ENCODE measurements at regions not wholly inside any gene's neighbourhood (a gene's known extent, or its start where the extent isn't known, plus 50 kb on each side); places are given as distances from the start of the nearest gene placed in this dataset.

- no peak overlapping the region for H3K4me3 ChIP-seq (ENCODE audit: control insufficient read depth in 1 of 2, extremely low read depth in 1 of 2, low read length in 1 of 2)
- Mint-ChIP-seq H3K4me1 (no peaks in the 10 kb centered on the region), H3K4me3 (no peak overlapping the region), H3K9me3 (no peaks in the 10 kb centered on the region), H3K27me3 (peaks cover 0 to 2% of the 10 kb centered on the region in 2 donors), H3K36me3 (no peaks in the 10 kb centered on the region), H3K27ac (no peak overlapping the region)
- WGBS (ENCODE audit: insufficient coverage): 100% methylated on average over 6 of the region's 13 CpGs
- ATAC-seq (replicated peaks in 1 of 4) (no peak), DNase-seq (no peak)
- no peaks in the 10 kb centered on the region for H3K27me3 ChIP-seq (replicated peaks in 1 of 2; ENCODE audit: control insufficient read depth in 2 of 2, extremely low read depth in 1 of 2, insufficient read depth in 2 of 2, low read length in 1 of 2)
- CTCF ChIA-PET: no interaction called here
- POLR2A ChIA-PET: no interaction called here
- H3K27ac ChIP-seq (ENCODE audit: low read length): no peak overlapping the region
- H3K36me3 ChIP-seq (ENCODE audit: control insufficient read depth in 2 of 2, extremely low read depth in 1 of 2, insufficient read depth in 1 of 2, low read length in 1 of 2): no peaks in the 10 kb centered on the region
- no peaks in the 10 kb centered on the region for H3K4me1 ChIP-seq (ENCODE audit: control insufficient read depth in 1 of 2, extremely low read depth in 1 of 2, insufficient read depth in 2 of 2, low read length in 2 of 2)
- no peaks in the 10 kb centered on the region for H3K9me3 ChIP-seq
These were observed 509.7 kb upstream of the AKR1E2 start for GRCh38 chr10:4316161-4316810.

GRCh38 chr10:4315551-4315950, 510.5 kb upstream of the AKR1E2 start:
- no peak overlapping the region for H3K4me3 ChIP-seq (ENCODE audit: control insufficient read depth in 1 of 2, extremely low read depth in 1 of 2, low read length in 1 of 2)
- Mint-ChIP-seq H3K27me3 (peaks cover 0 to 4% of the 10 kb centered on the region in 2 donors), H3K27ac (no peak overlapping the region), H3K36me3 (no peaks in the 10 kb centered on the region), H3K4me1 (no peaks in the 10 kb centered on the region), H3K4me3 (no peak overlapping the region), H3K9me3 (no peaks in the 10 kb centered on the region)
- ATAC-seq (replicated peaks in 1 of 4) (no peak), DNase-seq (no peak)
- H3K27me3 ChIP-seq (replicated peaks in 1 of 2; ENCODE audit: control insufficient read depth in 2 of 2, extremely low read depth in 1 of 2, insufficient read depth in 2 of 2, low read length in 1 of 2): no peaks in the 10 kb centered on the region
- ChIA-PET POLR2A (no interaction called here), CTCF (no interaction called here)
- 100% methylated on average over 1 of the region's 4 CpGs for WGBS (ENCODE audit: insufficient coverage)
- H3K9me3 ChIP-seq: no peaks in the 10 kb centered on the region
- no peaks in the 10 kb centered on the region for H3K36me3 ChIP-seq (ENCODE audit: control insufficient read depth in 2 of 2, extremely low read depth in 1 of 2, insufficient read depth in 1 of 2, low read length in 1 of 2)
- H3K4me1 ChIP-seq (ENCODE audit: control insufficient read depth in 1 of 2, extremely low read depth in 1 of 2, insufficient read depth in 2 of 2, low read length in 2 of 2): no peaks in the 10 kb centered on the region
- H3K27ac ChIP-seq (ENCODE audit: low read length): no peak overlapping the region

- Mint-ChIP-seq H3K9me3 (no peaks in the 10 kb centered on the region), H3K27ac (no peak overlapping the region), H3K4me3 (no peak overlapping the region), H3K27me3 (peaks cover 0 to 4% of the 10 kb centered on the region in 2 donors), H3K36me3 (peaks cover 4% of the 10 kb centered on the region), H3K4me1 (no peaks in the 10 kb centered on the region)
- ChIA-PET CTCF (no interaction called here), POLR2A (no interaction called here)
- Histone ChIP-seq H3K4me3 (ENCODE audit: control insufficient read depth in 1 of 2, extremely low read depth in 1 of 2, low read length in 1 of 2) (no peak overlapping the region), H3K27ac (ENCODE audit: low read length) (no peak overlapping the region), H3K9me3 (no peaks in the 10 kb centered on the region), H3K36me3 (ENCODE audit: control insufficient read depth in 2 of 2, extremely low read depth in 1 of 2, insufficient read depth in 1 of 2, low read length in 1 of 2) (no peaks in the 10 kb centered on the region), H3K27me3 (replicated peaks in 1 of 2; ENCODE audit: control insufficient read depth in 2 of 2, extremely low read depth in 1 of 2, insufficient read depth in 2 of 2, low read length in 1 of 2) (no peaks in the 10 kb centered on the region), H3K4me1 (ENCODE audit: control insufficient read depth in 1 of 2, extremely low read depth in 1 of 2, insufficient read depth in 2 of 2, low read length in 2 of 2) (no peaks in the 10 kb centered on the region)
- ATAC-seq (replicated peaks in 1 of 4) (no peak), DNase-seq (no peak)
- 77% methylated on average over 2 of the region's 3 CpGs for WGBS (ENCODE audit: insufficient coverage)
These were observed 513.0 kb upstream of the AKR1E2 start for GRCh38 chr10:4313051-4313450.

- no peak overlapping the region for H3K4me3 Mint-ChIP-seq
- CTCF ChIA-PET: no interaction called here
- ATAC-seq (replicated peaks in 1 of 4) (no peak), DNase-seq (no peak)
- Histone ChIP-seq H3K27me3 (replicated peaks in 1 of 2; ENCODE audit: control insufficient read depth in 2 of 2, extremely low read depth in 1 of 2, insufficient read depth in 2 of 2, low read length in 1 of 2) (no peaks in the 10 kb centered on the region), H3K36me3 (ENCODE audit: control insufficient read depth in 2 of 2, extremely low read depth in 1 of 2, insufficient read depth in 1 of 2, low read length in 1 of 2) (no peaks in the 10 kb centered on the region), H3K27ac (ENCODE audit: low read length) (no peak overlapping the region), H3K9me3 (no peaks in the 10 kb centered on the region), H3K4me3 (ENCODE audit: control insufficient read depth in 1 of 2, extremely low read depth in 1 of 2, low read length in 1 of 2) (no peak overlapping the region), H3K4me1 (ENCODE audit: control insufficient read depth in 1 of 2, extremely low read depth in 1 of 2, insufficient read depth in 2 of 2, low read length in 2 of 2) (no peaks in the 10 kb centered on the region)
- H3K36me3 Mint-ChIP-seq: peaks cover 4% of the 10 kb centered on the region
- H3K4me1 Mint-ChIP-seq: no peaks in the 10 kb centered on the region
- peaks cover 0 to 4% of the 10 kb centered on the region in 2 donors for H3K27me3 Mint-ChIP-seq
- H3K27ac Mint-ChIP-seq: no peak overlapping the region
- POLR2A ChIA-PET: interaction anchor here in 1 of 2 donors (0.6 kb wide), 1 partner anchor 12 kb away, joined by 4 read pairs; no protein-coding TSS in a partner anchor
- no CpG with 5 or more reads among the region's 4 CpGs for WGBS (ENCODE audit: insufficient coverage)
- H3K9me3 Mint-ChIP-seq: no peaks in the 10 kb centered on the region
These were observed 513.8 kb upstream of the AKR1E2 start for GRCh38 chr10:4312051-4312835.

- no peaks in the 10 kb centered on the region for H3K4me1 Mint-ChIP-seq
- 100% methylated on average over 2 of the region's 3 CpGs for WGBS (ENCODE audit: insufficient coverage)
- no peak for DNase-seq
- H3K27ac ChIP-seq (ENCODE audit: low read length): no peak overlapping the region
- POLR2A ChIA-PET: no interaction called here
- no peak overlapping the region for H3K4me3 ChIP-seq (ENCODE audit: control insufficient read depth in 1 of 2, extremely low read depth in 1 of 2, low read length in 1 of 2)
- CTCF ChIA-PET: interaction anchor here in 1 of 2 donors (0.5 kb wide), 1 partner anchor 186 kb away, joined by 3 read pairs; no protein-coding TSS in a partner anchor
- no peaks in the 10 kb centered on the region for H3K36me3 ChIP-seq (ENCODE audit: control insufficient read depth in 2 of 2, extremely low read depth in 1 of 2, insufficient read depth in 1 of 2, low read length in 1 of 2)
- no peaks in the 10 kb centered on the region for H3K9me3 Mint-ChIP-seq
- H3K27me3 ChIP-seq (replicated peaks in 1 of 2; ENCODE audit: control insufficient read depth in 2 of 2, extremely low read depth in 1 of 2, insufficient read depth in 2 of 2, low read length in 1 of 2): no peaks in the 10 kb centered on the region
- H3K4me3 Mint-ChIP-seq: no peak overlapping the region
- no peaks in the 10 kb centered on the region for H3K4me1 ChIP-seq (ENCODE audit: control insufficient read depth in 1 of 2, extremely low read depth in 1 of 2, insufficient read depth in 2 of 2, low read length in 2 of 2)
- H3K9me3 ChIP-seq: no peaks in the 10 kb centered on the region
- peaks cover 4% of the 10 kb centered on the region for H3K36me3 Mint-ChIP-seq
- ATAC-seq (replicated peaks in 1 of 4): no peak
- H3K27ac Mint-ChIP-seq: no peak overlapping the region
- H3K27me3 Mint-ChIP-seq: peaks cover 0 to 4% of the 10 kb centered on the region in 2 donors
These were observed 515.8 kb upstream of the AKR1E2 start for GRCh38 chr10:4310172-4310571.

GRCh38 chr10:4307910-4308309, 518.1 kb upstream of the AKR1E2 start:
- Histone ChIP-seq H3K27ac (ENCODE audit: low read length) (no peak overlapping the region), H3K4me3 (ENCODE audit: control insufficient read depth in 1 of 2, extremely low read depth in 1 of 2, low read length in 1 of 2) (no peak overlapping the region), H3K36me3 (ENCODE audit: control insufficient read depth in 2 of 2, extremely low read depth in 1 of 2, insufficient read depth in 1 of 2, low read length in 1 of 2) (no peaks in the 10 kb centered on the region), H3K4me1 (ENCODE audit: control insufficient read depth in 1 of 2, extremely low read depth in 1 of 2, insufficient read depth in 2 of 2, low read length in 2 of 2) (no peaks in the 10 kb centered on the region), H3K9me3 (no peaks in the 10 kb centered on the region), H3K27me3 (replicated peaks in 1 of 2; ENCODE audit: control insufficient read depth in 2 of 2, extremely low read depth in 1 of 2, insufficient read depth in 2 of 2, low read length in 1 of 2) (no peaks in the 10 kb centered on the region)
- Mint-ChIP-seq H3K36me3 (peaks cover 4% of the 10 kb centered on the region), H3K4me3 (no peak overlapping the region), H3K9me3 (no peaks in the 10 kb centered on the region), H3K27ac (no peak overlapping the region), H3K4me1 (no peaks in the 10 kb centered on the region), H3K27me3 (peaks cover 0 to 7% of the 10 kb centered on the region in 2 donors)
- WGBS (ENCODE audit: insufficient coverage): 50% methylated on average over 1 of the region's 1 CpG
- CTCF ChIA-PET: interaction anchor here in 1 of 2 donors (0.7 kb wide), 1 partner anchor 10 kb away, joined by 6 read pairs; no protein-coding TSS in a partner anchor
- POLR2A ChIA-PET: interaction anchor here in 1 of 2 donors (0.7 kb wide), 1 partner anchor 19 kb away, joined by 3 read pairs; no protein-coding TSS in a partner anchor
- ATAC-seq (replicated peaks in 1 of 4) (no peak), DNase-seq (no peak)
